Fibroblast of pulmonary artery (primary cell): ENCODE measurements at regions not wholly inside any gene's neighbourhood (a gene's known extent, or its start where the extent isn't known, plus 50 kb on each side); places are given as distances from the start of the nearest gene placed in this dataset.

Experiments used
- DNase-seq: peaks from one replicate; pipeline ENCODE4 v3.0.0-alpha.2; 2010; ENCODE audit warnings: low read depth
- H3K4me3 ChIP-seq: replicated peaks from 2 replicates; pipeline ENCODE4 v1.5.1; 2011; ENCODE audit warnings: low read depth, mild to moderate bottlenecking, control low read depth, low read length, moderate library complexity
- TF ChIP-seq, protein P1 (sequence below): IDR thresholded peaks from 2 replicates; pipeline ENCODE4 v1.5.1; 2011; ENCODE audit warnings: mild to moderate bottlenecking, control low read depth, low read length, inconsistent platforms; ENCODE audit errors: missing control alignments

GRCh38 chr1:214935258-214935657 lies 147.3 kb upstream of the KCNK2 start:
- no peak overlapping the region for H3K4me3 ChIP-seq
- TF ChIP-seq, protein P1, sequence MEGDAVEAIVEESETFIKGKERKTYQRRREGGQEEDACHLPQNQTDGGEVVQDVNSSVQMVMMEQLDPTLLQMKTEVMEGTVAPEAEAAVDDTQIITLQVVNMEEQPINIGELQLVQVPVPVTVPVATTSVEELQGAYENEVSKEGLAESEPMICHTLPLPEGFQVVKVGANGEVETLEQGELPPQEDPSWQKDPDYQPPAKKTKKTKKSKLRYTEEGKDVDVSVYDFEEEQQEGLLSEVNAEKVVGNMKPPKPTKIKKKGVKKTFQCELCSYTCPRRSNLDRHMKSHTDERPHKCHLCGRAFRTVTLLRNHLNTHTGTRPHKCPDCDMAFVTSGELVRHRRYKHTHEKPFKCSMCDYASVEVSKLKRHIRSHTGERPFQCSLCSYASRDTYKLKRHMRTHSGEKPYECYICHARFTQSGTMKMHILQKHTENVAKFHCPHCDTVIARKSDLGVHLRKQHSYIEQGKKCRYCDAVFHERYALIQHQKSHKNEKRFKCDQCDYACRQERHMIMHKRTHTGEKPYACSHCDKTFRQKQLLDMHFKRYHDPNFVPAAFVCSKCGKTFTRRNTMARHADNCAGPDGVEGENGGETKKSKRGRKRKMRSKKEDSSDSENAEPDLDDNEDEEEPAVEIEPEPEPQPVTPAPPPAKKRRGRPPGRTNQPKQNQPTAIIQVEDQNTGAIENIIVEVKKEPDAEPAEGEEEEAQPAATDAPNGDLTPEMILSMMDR = no peak
- DNase-seq = no peak

- TF ChIP-seq, protein P1 = no peak
- no peak overlapping the region for H3K4me3 ChIP-seq
- no peak for DNase-seq
Measured at GRCh38 chr1:214939180-214939579, 143.4 kb upstream of the KCNK2 start.

GRCh38 chr1:214941061-214941460 lies 141.5 kb upstream of the KCNK2 start:
- no peak overlapping the region for H3K4me3 ChIP-seq
- no peak for DNase-seq
- TF ChIP-seq, protein P1 = no peak

DNA sequence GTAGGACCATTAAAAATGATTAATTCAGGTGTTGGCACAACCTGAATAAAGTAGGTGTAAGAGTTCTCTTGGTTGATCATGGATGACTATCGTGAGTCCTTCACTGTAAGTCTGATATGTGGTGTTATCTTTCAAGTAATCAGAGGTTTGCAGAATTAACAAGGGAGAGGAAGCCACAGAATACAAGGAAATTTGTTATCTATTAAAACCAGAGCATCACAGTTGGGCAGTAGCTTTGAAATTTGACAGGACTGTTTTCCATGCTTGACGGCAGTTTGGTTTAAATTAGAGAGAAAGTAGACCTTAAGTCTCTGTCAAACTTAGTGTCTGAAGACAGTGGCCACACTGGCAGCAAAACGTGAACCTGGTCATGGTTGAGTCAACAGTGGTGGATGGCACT lies 139.5 kb upstream of the KCNK2 start:
- no peak for DNase-seq
- TF ChIP-seq, protein P1 = no peak
- H3K4me3 ChIP-seq = no peak overlapping the region

DNA sequence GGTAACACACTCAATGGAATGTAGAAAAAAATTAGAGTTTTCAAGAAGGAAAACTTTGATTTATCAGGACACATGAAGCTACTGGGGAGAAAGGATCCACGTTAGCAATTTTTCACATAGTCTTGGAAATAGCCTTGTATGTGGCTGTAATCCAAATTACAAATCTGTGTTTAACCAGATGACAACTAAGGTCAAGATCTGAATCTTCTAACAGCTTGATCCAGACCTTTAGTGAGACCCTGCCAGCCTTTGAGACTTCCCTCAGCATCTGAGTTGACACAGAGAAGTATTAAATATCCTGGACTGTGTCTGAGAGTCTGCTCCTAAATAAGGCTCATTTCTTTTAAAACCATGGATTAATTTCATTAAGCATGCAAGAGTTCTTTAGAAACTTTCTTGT lies 135.9 kb upstream of the KCNK2 start:
- DNase-seq = no peak
- TF ChIP-seq, protein P1 = no peak

GRCh38 chr1:214952648-214953047 lies 129.9 kb upstream of the KCNK2 start:
- no peak overlapping the region for H3K4me3 ChIP-seq
- DNase-seq = no peak
- TF ChIP-seq, protein P1 = no peak

More for the DNA sequence above, 135.9 kb upstream of the KCNK2 start:
- H3K4me3 ChIP-seq = no peak overlapping the region

GRCh38 chr1:214953901-214954616 lies 128.5 kb upstream of the KCNK2 start:
- DNase-seq = no peak
- TF ChIP-seq, protein P1 = no peak
- H3K4me3 ChIP-seq = no peak overlapping the region
